K562 (cell line): ENCODE measurements at regions not wholly inside any gene's neighbourhood (a gene's known extent, or its start where the extent isn't known, plus 50 kb on each side); places are given as distances from the start of the nearest gene placed in this dataset.

Experiments used
- ATAC-seq: fragments of 200-7000 bp; cut with Tn5 transposase; 3 replicates; pipeline ENCODE4 v1.9.1; 2020; ENCODE audit warnings: moderate library complexity
- BruUV-seq: library from RNA; stranded (reverse); fragments of 400-500 nt; replicated peaks from 2 replicates; lab custom pipeline; 2021; lab: Mats Ljungman, UMichigan
- CTCF ChIA-PET: fragments of 300-600 bp; formaldehyde crosslinking; extraction: SDS; loops from one replicate; lab custom pipeline; 2021; ENCODE audit warnings: low intra/inter-chr PET ratio; lab: Yijun Ruan, JAX
- POLR2A ChIA-PET: fragments of 300-600, 350-650 bp; sonication (Branson Sonifier 250); formaldehyde crosslinking; extraction: SDS; loops from one replicate; lab custom pipeline; 2021; ENCODE audit warnings: antibody characterized with exemption, inconsistent platforms; lab: Yijun Ruan, JAX
- DNase-seq, 4 experiments: peaks; one replicate each; pipeline versions ENCODE4 v3.0.0 to v3.0.0-alpha.2; 2011 to 2018; ENCODE audit warnings: low spot score in 3 of 4, mixed read lengths in 3 of 4; ENCODE audit errors: extremely low read depth in 1 of 4
- FAIRE-seq: peaks from 2 replicates; lab custom pipeline; 2011; peaks lifted over from hg19 to GRCh38; lab: Jason Lieb, UNC
- H2AFZ ChIP-seq: 2 replicates; pipeline ENCODE4 v1.6.0; 2011; ENCODE audit warnings: low read depth, low read length, control low read depth, inconsistent platforms
- H3K27ac ChIP-seq: fragments of 200-600 bp; 3 replicates; pipeline ENCODE4 v1.8.0; 2011; ENCODE audit warnings: low read depth, mild to moderate bottlenecking, control low read depth, inconsistent platforms, low read length, moderate library complexity, mixed read lengths; ENCODE audit errors: extremely low read depth
- H3K27me3 ChIP-seq, 2 experiments: fragments of 300-600 bp in 1 of 2; 2 replicates in 1 of 2; 3 replicates in 1 of 2; pipeline versions ENCODE4 v1.6.0 to v1.8.0; 2011; ENCODE audit warnings: inconsistent platforms in 2 of 2, low read length in 2 of 2, mild to moderate bottlenecking in 1 of 2, mixed read lengths in 1 of 2, moderate library complexity in 1 of 2; ENCODE audit not compliant: control insufficient read depth in 2 of 2, insufficient read depth in 2 of 2
- H3K36me3 ChIP-seq: fragments of 300-600 bp; 3 replicates; pipeline ENCODE4 v1.8.0; 2011; ENCODE audit warnings: mild to moderate bottlenecking, low read length, inconsistent platforms; ENCODE audit not compliant: control insufficient read depth, insufficient read depth
- H3K4me1 ChIP-seq, 2 experiments: fragments of 200-600 bp in 1 of 2; replicated peaks in 1 of 2; 2 replicates in 1 of 2; 3 replicates in 1 of 2; pipeline versions ENCODE4 v1.5.1 to v1.8.0; 2011; ENCODE audit warnings: inconsistent platforms in 2 of 2, low read length in 2 of 2, mild to moderate bottlenecking in 1 of 2, mixed read lengths in 1 of 2, moderate library complexity in 1 of 2; ENCODE audit not compliant: control insufficient read depth in 2 of 2, insufficient read depth in 2 of 2
- H3K4me2 ChIP-seq: 2 replicates; pipeline ENCODE4 v1.6.1; 2011; ENCODE audit warnings: low read length, control low read depth, inconsistent platforms, mixed read lengths; ENCODE audit not compliant: insufficient read depth
- H3K4me3 ChIP-seq: fragments of 200-600 bp; sonication (generic), shearing (Covaris generic); 2 replicates; pipeline ENCODE4 v1.5.1; 2016; ENCODE audit warnings: control low read depth, inconsistent platforms
- H3K79me2 ChIP-seq: fragments of 200-600 bp; 3 replicates; pipeline ENCODE4 v1.8.0; 2011; ENCODE audit warnings: low read length, inconsistent platforms; ENCODE audit not compliant: control insufficient read depth, insufficient read depth
- H3K9ac ChIP-seq, 2 experiments: 2 replicates each; pipeline versions ENCODE4 v1.6.0 to v1.6.1; 2011; ENCODE audit warnings: low read depth in 2 of 2, low read length in 2 of 2, control low read depth in 1 of 2, inconsistent platforms in 1 of 2, mild to moderate bottlenecking in 1 of 2, mixed read lengths in 1 of 2; ENCODE audit not compliant: insufficient read depth in 1 of 2
- H3K9me1 ChIP-seq: one replicate; pipeline ENCODE4 v1.6.0; 2011; ENCODE audit warnings: inconsistent platforms, mild to moderate bottlenecking, low read length, moderate library complexity; ENCODE audit not compliant: control insufficient read depth, insufficient read depth
- H3K9me3 ChIP-seq: replicated peaks from 2 replicates; pipeline ENCODE4 v1.5.1; 2011; ENCODE audit warnings: low read depth, low read length, inconsistent platforms; ENCODE audit not compliant: control insufficient read depth, insufficient read depth
- H4K20me1 ChIP-seq: replicated peaks from 2 replicates; pipeline ENCODE4 v1.6.1; 2011; ENCODE audit warnings: low read length, inconsistent platforms, mixed read lengths; ENCODE audit not compliant: control insufficient read depth, insufficient read depth
- CBFA2T3 ChIP-seq: fragments of 450-650 bp; IDR thresholded peaks from 2 replicates; pipeline ENCODE4 v1.6.1; 2017
- DLX4 ChIP-seq: fragments of 250-450 bp; sonication (Bioruptor Pico); IDR thresholded peaks from 2 replicates; pipeline ENCODE4 v1.6.1; 2021; ENCODE audit warnings: mild to moderate bottlenecking
- DPF2 ChIP-seq: fragments of 450-650 bp; IDR thresholded peaks from 2 replicates; pipeline ENCODE4 v1.6.1; 2016
- HMGN3 ChIP-seq: IDR thresholded peaks from 2 replicates; pipeline ENCODE4 v1.6.1; 2011; ENCODE audit warnings: borderline replicate concordance, low read depth, mild to moderate bottlenecking, mixed read lengths, low read length; ENCODE audit not compliant: insufficient read length; ENCODE audit errors: extremely low read depth
- IRF2 ChIP-seq: sonication (generic); formaldehyde crosslinking; IDR thresholded peaks from 2 replicates; pipeline ENCODE4 v1.8.1; 2022; ENCODE audit warnings: mild to moderate bottlenecking, missing genetic modification reagents
- JUND ChIP-seq, 2 experiments: IDR thresholded peaks; 2 replicates in 1 of 2; 3 replicates in 1 of 2; pipeline ENCODE4 v1.6.1; 2011; ENCODE audit warnings: borderline replicate concordance in 2 of 2, low read depth in 2 of 2, low read length in 2 of 2, improper control_type of control experiment in 1 of 2, missing biosample characterization in 1 of 2, missing genetic modification characterization in 1 of 2, missing genetic modification reagents in 1 of 2
- MCM5 ChIP-seq: fragments of 450-650 bp; IDR thresholded peaks from 2 replicates; pipeline ENCODE4 v1.6.1; 2016; ENCODE audit warnings: low read depth
- MYNN ChIP-seq, 2 experiments: sonication (generic); formaldehyde crosslinking in 1 of 2; IDR thresholded peaks; 2 replicates each; pipeline versions ENCODE4 v1.5.0 to v1.6.1; 2016 to 2020; ENCODE audit warnings: antibody characterized with exemption in 1 of 2, missing genetic modification reagents in 1 of 2
- PHF8 ChIP-seq: fragments of 200-600 bp; sonication (generic); IDR thresholded peaks from 2 replicates; pipeline ENCODE4 v1.6.1; 2012; ENCODE audit warnings: mixed run types, mild to moderate bottlenecking, inconsistent platforms, low read length, moderate library complexity, borderline replicate concordance
- PRMT5 ChIP-seq: sonication (generic); formaldehyde crosslinking; IDR thresholded peaks from 2 replicates; pipeline ENCODE4 v1.5.0; 2020; ENCODE audit warnings: missing genetic modification reagents
- PTRF ChIP-seq: fragments of 450-650 bp; IDR thresholded peaks from 2 replicates; pipeline ENCODE4 v1.6.1; 2016; ENCODE audit warnings: mild to moderate bottlenecking, missing genetic modification characterization, missing compliant biosample characterization
- PYGO2 ChIP-seq: fragments of 450-650 bp; IDR thresholded peaks from 2 replicates; pipeline ENCODE4 v1.6.1; 2016; ENCODE audit warnings: mild to moderate bottlenecking, missing genetic modification characterization, moderate library complexity, missing compliant biosample characterization
- TFAP4 ChIP-seq: sonication (generic); formaldehyde crosslinking; IDR thresholded peaks from 2 replicates; pipeline ENCODE4 v1.8.0; 2022; ENCODE audit warnings: missing genetic modification reagents, mild to moderate bottlenecking, moderate library complexity, borderline replicate concordance
- VEZF1 ChIP-seq: fragments of 200-800 bp; sonication (Bioruptor generic); IDR thresholded peaks from 2 replicates; pipeline ENCODE4 v1.6.1; 2017; ENCODE audit warnings: missing genetic modification characterization, missing compliant biosample characterization
- ZNF184 ChIP-seq: sonication (generic); formaldehyde crosslinking; IDR thresholded peaks from 2 replicates; pipeline ENCODE4 v1.5.0; 2020; ENCODE audit warnings: missing genetic modification reagents
- ZNF263 ChIP-seq: sonication (generic); formaldehyde crosslinking; IDR thresholded peaks from 2 replicates; pipeline ENCODE4 v1.8.0; 2022; ENCODE audit warnings: mild to moderate bottlenecking, missing genetic modification reagents, borderline replicate concordance
- ZNF76 ChIP-seq: fragments of 250-450 bp; sonication (Bioruptor Pico); IDR thresholded peaks from 2 replicates; pipeline ENCODE4 v1.4.0; 2020; ENCODE audit warnings: mild to moderate bottlenecking, moderate library complexity, borderline replicate concordance
- WGBS: fragments of 100-300 bp; shearing (Covaris generic); methylation state at CpG from one replicate; pipeline ENCODE4 v1.1.6; 2016; ENCODE audit warnings: low coverage, mixed read lengths; ENCODE audit not compliant: insufficient coverage; ENCODE audit errors: missing lambda C conversion rate; 5-methylcytosine and 5-hydroxymethylcytosine counted together
- in situ Hi-C: fragments of 300-500 bp; cut with MboI; formaldehyde crosslinking; loops from 4 replicates; pipeline ENCODE4 v1.15.0; 2018; ENCODE audit warnings: inconsistent platforms, mixed read lengths
- intact Hi-C: fragments of 100-400 bp; cut with micrococcal nuclease; formaldehyde crosslinking; loops from 2 replicates; pipeline ENCODE4 v1.14.2; 2022

DNA sequence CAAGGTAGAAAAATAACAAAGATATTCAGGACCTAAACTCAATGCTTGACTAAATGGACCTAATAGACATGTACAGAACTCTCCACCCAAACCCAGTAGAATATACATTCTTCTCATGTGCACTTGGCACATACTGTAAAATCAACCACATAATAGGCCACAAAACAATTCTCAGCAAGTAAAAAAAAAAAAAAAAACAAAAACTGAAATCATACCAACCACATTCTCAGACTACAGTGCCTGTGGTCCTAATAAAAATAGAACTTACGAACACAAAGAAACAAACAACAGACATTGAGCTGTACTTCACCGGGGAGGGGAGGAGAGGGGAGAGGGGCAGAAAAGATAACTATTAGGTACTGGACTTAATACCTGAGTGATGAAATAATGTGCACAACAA lies 114.1 kb upstream of the CD180 start:
- CTCF ChIA-PET: no interaction called here
- Histone ChIP-seq H3K4me3 (no peak overlapping the region), H3K79me2 (no peaks in the 10 kb centered on the region), H3K4me1 (no peaks in the 10 kb centered on the region), H2AFZ (no peak overlapping the region), H3K27ac (no peak overlapping the region), H3K9ac (no peak overlapping the region), H4K20me1 (no peaks in the 10 kb centered on the region), H3K9me3 (no peaks in the 10 kb centered on the region), H3K9me1 (no peaks in the 10 kb centered on the region), H3K4me2 (no peak overlapping the region), H3K27me3 (no peaks in the 10 kb centered on the region), H3K36me3 (no peaks in the 10 kb centered on the region)
- ATAC-seq: no peak
- intact Hi-C loops (no loop called here), in situ Hi-C loops (no loop called here)
- no TSS peak for BruUV-seq
- POLR2A ChIA-PET: no interaction called here
- DNase-seq: no peak
- 4% methylated on average over 2 of the region's 2 CpGs for WGBS
- no peak for FAIRE-seq
- no peak for TF ChIP-seq DPF2
- TF ChIP-seq JUND (IDR thresholded peaks at IDR 0.05; ENCODE audit: borderline replicate concordance, low read depth, low read length): no peak
- TF ChIP-seq JUND (tag; IDR thresholded peaks at IDR 0.05; ENCODE audit: borderline replicate concordance, low read depth, low read length): no peak
- no peak for TF ChIP-seq PYGO2 (tag)
- TF ChIP-seq HMGN3: no peak
- no peak for TF ChIP-seq PTRF (tag)
- no peak for TF ChIP-seq IRF2 (CRISPR knock-in tag)
- no peak for TF ChIP-seq ZNF184 (CRISPR knock-in tag)
- TF ChIP-seq MYNN (IDR thresholded peaks at IDR 0.05): no peak
- TF ChIP-seq MYNN (CRISPR knock-in tag; IDR thresholded peaks at IDR 0.05): no peak
- no peak for TF ChIP-seq MCM5
- no peak for TF ChIP-seq VEZF1 (CRISPR knock-in tag)
- no peak for TF ChIP-seq TFAP4
- no peak for TF ChIP-seq PHF8
- no peak for TF ChIP-seq PRMT5 (CRISPR knock-in tag)
- TF ChIP-seq CBFA2T3: no peak
- TF ChIP-seq ZNF263 (CRISPR knock-in tag): no peak
- no peak for TF ChIP-seq DLX4
- no peak for TF ChIP-seq ZNF76 (CRISPR knock-in tag)
